GM18511 (cell line): ENCODE measurements at regions not wholly inside any gene's neighbourhood (a gene's known extent, or its start where the extent isn't known, plus 50 kb on each side); places are given as distances from the start of the nearest gene placed in this dataset.

Experiments
- ATAC-seq: cut with Tn5 transposase; IDR thresholded peaks from one replicate; pipeline ENCODE4 v1.9.1; 2021; ENCODE audit warnings: mild to moderate bottlenecking, moderate library complexity; ENCODE audit not compliant: unreplicated experiment

GRCh38 chr3:13266005-13266404 lies 154.1 kb downstream of the NUP210 start:
- ATAC-seq = no peak

GRCh38 chr3:13265507-13265906 lies 154.6 kb downstream of the NUP210 start:
- no peak for ATAC-seq

- ATAC-seq = no peak
Measured at GRCh38 chr3:13265016-13265415, 155.1 kb downstream of the NUP210 start.

DNA sequence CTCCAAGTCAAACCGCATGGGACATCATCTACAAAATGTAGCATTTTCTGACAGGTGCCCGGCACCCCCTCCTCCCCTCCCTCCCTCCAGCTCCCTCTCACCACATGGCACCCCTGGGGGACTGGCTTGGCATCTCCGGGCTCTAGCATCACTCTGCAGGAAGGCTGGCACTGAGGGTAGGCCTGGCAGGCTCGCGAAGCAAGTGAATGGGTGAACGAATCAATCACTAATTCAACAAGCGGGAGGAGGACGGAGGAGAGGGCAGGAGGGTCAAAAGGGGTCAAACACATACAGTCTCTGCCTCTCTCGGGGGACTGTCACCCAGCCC lies 155.7 kb downstream of the NUP210 start:
- ATAC-seq = no peak

DNA sequence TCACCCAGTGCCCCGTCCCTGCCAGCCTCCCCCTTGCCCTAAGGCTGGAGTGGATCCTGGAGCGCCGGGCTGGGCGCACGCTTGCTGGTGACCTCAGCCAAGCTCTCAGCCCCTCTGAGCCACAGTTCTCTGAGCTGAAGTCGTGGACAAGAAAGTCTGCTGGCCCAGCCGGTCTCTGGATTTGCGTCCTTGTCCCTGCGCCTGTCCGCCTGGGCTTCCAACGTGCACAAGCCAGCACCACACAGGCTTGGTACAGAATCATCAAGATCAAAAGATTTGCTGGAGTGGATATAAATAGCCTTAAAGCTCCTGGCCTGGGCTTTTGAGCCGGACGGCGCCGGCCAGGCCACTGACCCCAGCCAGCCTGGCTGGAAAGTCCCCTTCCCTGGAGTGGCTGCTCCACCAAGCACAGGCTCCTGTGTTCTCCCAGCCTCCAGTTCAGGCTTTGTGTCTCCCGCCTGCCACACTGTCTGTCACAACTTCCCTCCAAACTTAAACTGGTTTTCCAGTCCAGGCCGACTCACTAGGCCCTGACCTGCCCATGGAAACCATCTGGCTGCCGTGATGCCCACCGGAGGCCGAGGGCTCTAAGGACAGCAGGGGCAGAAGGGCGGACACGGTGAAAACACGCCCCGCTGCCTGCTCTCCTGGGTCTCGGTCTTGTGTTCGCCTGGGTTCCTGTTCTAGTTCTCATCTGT lies 156.2 kb downstream of the NUP210 start:
- ATAC-seq = no peak

DNA sequence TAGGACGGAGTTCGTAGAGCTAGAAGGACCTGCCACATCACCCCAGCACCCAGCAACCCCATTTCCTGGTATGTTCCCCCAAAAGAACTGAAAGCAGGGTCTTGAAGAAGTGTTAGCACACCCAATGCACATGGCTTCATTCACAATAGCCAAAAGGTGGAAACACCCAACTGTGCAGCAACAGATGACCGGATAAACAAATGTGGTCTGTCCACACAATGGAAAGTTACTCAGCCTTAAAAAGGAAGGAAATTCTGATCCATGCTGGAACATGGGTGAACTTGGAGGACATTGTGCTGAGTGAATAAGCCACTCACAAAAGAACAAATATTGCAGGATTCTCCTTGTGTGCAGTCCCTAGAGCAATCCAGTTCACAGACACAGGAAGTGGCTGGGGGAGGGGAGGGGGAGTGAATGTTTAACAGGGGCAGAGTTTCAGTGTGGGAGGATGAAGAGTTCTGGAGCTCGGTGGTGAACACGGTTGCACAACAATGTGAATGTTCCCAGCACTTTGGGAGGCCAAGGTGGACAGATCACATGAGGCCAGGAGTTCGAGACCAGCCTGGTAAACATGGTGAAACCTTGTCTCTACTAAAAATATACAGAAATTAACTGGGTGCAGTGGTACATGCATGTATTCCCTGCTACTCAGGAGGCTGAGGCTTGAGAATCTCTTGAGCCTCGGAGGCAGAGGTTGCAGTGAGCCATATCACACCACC lies 157.5 kb downstream of the NUP210 start:
- peak; percentile 83 for ATAC-seq

DNA sequence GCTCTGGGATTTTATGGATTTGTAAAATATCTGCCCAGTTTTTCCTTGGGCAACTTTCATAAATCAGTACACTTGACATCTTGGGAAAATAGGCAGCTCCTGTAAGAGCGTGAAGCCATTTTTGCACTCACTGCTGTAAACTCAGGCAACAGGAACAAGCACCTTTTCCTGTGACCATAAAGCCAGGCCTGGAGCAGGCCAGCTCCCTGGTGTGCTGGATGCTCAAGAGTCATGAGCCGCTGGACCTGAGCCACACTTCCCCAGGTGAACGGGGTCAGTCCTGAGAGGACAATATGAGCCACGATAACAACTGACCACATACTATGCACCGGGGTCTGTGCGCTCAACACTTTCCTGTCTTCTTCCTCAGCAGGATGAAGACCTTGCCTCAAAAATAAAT lies 158.2 kb downstream of the NUP210 start:
- no peak for ATAC-seq

GRCh38 chr3:13261104-13261830 lies 158.9 kb downstream of the NUP210 start:
- ATAC-seq = no peak

GRCh38 chr3:13260259-13261103 lies 159.6 kb downstream of the NUP210 start:
- no peak for ATAC-seq

DNA sequence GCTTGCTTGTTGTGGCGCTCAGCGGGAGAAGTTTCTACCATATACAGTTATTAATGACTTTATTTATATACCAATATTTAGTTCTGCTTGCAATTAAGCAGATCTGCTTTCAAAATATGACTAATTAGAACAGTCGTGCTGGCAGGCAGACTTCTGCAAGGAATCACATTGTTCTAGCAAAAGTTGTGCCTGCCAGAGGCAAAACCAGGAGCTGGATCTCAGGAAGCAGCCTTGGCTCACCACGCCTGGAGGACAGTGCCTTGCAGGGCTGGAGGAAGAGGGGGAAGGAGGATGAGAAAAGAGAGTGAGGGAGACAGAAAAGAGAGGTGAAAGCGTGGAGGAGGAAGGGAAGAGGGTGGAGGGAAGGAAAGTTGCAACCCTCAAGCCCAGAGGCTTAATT lies 160.3 kb downstream of the NUP210 start:
- ATAC-seq = no peak

- no peak for ATAC-seq
Measured at GRCh38 chr3:13258986-13259514, 161.1 kb downstream of the NUP210 start.

DNA sequence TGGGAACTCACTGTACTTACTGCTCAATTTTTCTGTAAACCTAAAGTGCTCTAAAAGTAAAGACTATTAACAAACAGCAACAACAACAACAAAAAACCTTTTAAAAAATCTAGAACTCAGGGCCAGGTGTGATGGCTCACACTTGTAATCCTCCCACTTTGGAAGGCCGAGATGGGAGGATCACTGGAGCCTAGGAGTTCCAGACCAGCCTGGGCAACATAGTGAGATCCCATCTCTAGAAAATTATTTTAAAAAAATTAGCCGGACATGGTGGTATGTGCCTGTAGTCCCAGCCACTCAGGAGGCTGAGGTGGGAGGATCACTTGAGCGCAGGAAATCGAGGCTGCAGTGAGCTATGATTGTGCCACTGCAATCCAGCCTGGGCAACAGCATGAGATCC lies 161.8 kb downstream of the NUP210 start:
- ATAC-seq = no peak

GRCh38 chr3:13257666-13258065 lies 162.5 kb downstream of the NUP210 start:
- ATAC-seq = no peak

DNA sequence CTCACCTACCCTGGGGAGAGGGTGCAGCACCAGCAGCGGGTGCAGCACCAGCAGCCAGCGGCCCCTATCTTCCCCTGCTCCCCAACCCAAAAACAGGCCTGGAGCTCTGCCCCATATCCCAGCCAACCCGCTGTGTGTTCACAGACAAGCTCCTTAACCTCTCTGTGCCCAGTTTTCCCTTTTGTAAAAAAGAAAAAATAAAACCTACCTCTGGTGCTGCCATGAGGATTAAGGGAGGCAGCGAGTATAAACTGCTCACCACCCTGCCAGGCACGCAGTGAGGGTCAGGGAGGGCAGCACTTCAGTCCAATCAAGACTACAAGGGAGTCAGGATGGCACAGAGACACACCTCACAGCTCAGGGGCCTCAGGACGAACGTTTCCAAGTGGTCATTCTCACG lies 163.3 kb downstream of the NUP210 start:
- ATAC-seq = no peak

- no peak for ATAC-seq
Measured at GRCh38 chr3:13254028-13254951, 165.8 kb downstream of the NUP210 start.

DNA sequence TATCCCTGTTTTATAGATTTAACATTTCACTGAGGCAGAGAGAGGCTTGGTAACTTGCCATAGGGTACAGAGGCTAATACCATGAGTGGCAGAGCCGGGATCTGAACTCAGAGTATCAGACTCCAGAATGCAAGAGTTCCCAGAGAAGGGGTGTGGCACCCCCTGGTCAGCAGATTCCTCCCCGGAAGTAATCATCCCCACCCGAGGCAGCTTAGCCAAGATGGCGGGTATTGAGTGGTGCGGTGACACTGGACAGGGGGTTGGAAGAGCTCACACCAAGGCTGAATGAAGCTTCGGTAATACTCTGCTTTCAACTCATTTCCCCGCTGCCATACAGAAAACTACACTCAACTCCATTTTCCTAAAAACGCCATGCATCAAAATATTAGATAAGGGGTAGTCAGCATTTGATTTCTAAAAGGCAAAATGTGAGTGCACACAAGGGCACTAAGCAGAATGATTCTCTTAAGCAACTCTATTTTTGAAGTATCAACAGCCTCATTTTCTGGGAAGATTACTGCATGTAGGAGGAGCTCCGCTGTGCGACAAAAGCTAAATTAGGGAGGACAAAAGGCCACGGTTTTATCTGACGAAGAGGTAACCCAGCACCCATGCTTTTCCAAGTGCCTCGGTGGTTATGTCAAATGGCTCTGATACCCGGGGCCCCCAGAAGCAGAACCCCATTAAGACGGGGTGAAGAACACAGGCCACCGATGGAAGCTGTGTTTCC lies 166.7 kb downstream of the NUP210 start:
- ATAC-seq = no peak

DNA sequence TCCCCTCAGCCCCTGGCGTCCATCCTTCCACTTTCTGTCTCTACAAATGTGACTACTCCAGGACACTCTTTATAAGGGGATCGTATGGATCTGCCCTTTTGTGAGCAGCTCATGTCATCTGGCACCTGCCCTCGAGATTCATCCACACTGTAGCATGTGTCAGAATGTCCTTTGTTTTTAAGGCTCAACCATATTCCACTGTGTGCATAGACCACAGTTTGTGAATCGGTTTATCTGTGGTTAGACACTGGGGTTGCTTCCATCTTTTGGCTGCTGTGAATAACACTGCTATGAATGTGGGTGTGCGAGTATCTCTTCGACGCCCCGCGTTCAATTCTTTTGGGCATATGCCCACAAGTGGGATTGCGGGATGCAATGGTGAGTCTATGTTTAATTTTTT lies 167.9 kb downstream of the NUP210 start:
- ATAC-seq = no peak

- ATAC-seq = no peak
Measured at GRCh38 chr3:13251166-13251903, 168.8 kb downstream of the NUP210 start.
